HG02571 (cell line): ENCODE measurements at regions not wholly inside any gene's neighbourhood (a gene's known extent, or its start where the extent isn't known, plus 50 kb on each side); places are given as distances from the start of the nearest gene placed in this dataset.
"Not testable (repeated sequence)": the region's sequence is repeated elsewhere in the genome, so short reads cannot be mapped to it uniquely, and the experiment has no call there.

Experiments used
- ATAC-seq: cut with Tn5 transposase; IDR thresholded peaks from one replicate; pipeline ENCODE4 v1.9.1; 2021; ENCODE audit warnings: mild to moderate bottlenecking, moderate library complexity; ENCODE audit not compliant: unreplicated experiment

DNA sequence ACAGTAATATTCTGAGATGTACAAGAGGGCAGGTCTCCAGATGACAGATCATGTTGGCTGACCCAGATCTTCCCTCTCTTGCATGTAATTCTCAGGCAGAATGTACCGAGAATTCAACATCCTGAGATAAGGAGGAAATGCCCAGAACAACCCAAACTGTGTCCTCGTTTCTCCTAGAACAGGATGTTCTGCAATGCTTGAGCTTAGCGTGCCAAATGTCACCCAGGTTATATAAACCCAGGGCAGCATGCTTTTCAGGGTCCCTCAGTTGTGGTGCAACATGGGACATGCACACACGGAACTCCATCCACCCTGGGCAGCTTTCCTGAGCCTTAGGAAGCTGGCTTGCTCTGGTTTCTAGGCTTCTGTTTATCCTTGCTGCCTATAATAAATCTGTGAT lies 102.1 kb upstream of the CMC1 start:
- ATAC-seq, result no peak

DNA sequence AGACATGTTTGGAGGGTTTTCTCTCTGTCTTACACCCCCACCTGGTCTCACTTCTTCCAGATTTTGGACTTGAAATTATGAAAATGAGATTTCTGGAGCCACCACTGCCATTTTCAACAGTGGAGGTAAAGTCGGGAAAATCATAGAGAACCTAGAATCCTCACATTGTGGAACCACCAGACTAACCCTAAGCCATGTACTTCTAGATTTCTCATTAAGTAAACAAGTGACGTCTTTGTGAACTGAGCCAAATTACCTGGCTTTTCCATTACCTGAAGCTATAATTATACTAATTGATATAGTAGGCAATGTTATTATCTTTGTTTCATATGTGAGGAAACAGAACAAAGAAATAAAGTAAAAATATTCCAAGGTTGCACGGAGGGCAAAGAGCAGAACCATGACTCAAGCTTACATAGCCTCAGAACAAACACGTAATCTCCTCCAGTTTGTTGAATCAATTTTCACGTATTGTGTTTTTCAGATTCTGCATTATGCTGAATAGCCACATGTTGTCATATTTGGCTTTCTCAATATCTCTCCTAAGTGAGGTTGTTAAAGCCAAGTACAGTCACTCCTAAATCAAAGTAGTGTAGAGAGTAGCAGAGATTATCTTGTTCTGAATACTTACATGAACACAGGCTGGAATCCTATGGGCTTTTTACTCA lies 101.3 kb upstream of the CMC1 start:
- no peak for ATAC-seq

DNA sequence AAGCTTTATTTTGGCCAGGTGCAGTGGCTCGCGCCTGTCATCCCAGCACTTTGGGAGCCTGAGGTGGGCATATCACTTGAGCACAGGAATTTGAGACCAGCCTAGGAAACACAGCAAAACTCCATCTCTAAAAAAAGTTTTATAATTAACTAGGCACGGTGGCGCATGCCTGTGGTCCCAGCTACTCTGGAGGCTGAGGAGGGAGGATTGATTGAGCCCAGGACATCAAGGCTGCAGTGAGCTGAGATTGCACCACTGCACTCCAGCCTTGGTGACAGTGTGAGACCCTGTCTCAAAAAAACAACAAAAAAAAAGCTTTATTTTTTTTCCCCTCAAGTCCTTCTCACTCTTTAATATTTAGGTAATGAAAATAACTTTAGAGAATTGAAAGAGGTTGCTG lies 100.8 kb upstream of the CMC1 start:
- no peak for ATAC-seq

DNA sequence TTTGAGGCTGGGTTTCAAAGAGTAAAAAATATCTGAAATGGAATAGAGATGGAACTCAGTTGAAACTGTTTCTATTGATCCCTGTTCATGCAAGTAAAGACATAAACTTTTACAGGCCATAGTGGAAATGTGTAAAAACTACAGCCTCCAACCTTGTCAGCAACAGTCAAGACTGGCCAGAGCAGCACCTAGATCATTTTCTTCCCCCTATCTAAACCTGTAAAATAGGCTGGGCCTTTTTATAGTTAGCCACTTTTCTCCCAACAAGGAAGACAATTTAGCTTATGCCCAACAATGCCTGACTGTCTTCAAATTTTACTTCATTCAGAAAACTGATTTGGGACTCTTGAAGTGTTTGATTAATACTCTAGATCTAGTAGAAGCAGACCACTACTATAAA lies 91.5 kb upstream of the CMC1 start:
- no peak for ATAC-seq

DNA sequence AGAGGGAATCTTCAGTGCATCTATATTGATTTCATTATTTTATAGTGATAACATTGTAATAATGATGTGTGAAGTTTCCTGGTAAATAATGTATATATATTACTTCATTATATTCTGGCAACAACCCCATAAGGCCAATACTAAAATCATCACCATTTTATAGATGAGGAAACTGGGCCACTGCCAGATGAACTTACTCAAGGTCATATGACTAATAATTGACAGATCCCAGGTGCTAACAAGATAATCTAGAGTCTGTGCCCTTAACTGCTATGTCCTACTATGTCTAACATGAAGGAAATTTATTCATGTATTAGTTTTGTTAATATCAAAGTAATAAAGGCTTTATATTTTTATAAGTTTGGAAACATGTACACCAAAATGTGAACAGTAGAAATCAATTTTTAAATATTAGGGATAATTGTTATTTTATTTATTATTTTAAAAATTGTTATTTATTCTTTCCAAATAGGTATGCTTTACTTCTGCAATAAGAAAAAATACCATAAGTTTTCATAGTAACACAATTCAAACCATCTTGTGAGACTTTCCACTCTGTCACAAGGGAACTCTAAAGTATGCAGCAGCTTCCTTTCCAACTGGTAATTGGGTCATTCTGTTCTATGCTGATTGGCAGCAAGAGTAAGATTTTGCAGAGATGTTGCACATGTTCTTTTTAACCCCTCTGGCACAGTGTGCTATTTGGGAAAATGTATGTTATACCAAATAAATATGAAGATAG lies 90.8 kb upstream of the CMC1 start:
- no peak for ATAC-seq

DNA sequence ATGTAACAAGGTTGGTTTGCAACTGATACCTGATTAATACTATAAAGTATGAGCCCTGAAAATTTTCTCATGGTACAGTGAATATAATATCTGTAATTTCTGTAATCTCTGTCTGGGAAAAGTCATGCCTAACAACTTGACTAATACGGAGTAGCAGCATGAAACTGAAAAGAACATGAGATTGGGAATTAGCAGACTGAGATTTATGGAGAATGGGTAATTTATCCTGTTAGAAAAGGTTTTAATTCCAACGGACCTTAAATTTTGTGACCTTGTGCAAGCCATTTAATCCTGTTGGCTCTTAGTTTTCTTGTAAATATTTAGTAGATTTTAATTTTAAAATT lies 90.2 kb upstream of the CMC1 start:
- ATAC-seq, result no peak

DNA sequence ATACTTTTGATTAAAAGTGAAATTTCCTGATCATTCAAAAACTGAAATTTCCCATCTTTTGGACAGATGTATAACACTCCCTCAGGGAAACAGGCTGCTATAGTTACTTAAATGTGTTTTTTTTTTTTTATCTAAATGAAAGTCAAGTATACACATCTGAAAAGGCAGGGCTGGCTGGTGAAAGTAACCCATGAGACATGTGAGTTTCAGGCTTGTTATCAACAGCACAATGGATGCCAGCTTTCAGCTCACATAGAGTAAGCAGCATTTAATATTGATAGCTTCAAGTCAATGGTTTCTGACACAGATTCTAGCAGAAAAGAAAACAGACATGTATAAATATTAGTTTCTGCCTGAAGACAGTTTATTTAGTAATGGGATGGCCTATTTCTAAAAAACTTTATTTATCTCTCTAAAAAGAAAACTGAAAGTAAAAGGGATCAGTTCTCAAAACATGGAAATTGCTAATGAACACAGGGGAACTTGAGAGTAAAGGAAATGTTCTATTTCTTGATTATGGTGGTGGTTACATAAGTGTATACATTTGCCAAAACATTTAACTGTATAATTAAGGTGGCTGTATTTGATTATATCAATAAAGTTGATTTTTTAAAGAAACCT lies 89.7 kb upstream of the CMC1 start:
- peak; percentile 85 for ATAC-seq

DNA sequence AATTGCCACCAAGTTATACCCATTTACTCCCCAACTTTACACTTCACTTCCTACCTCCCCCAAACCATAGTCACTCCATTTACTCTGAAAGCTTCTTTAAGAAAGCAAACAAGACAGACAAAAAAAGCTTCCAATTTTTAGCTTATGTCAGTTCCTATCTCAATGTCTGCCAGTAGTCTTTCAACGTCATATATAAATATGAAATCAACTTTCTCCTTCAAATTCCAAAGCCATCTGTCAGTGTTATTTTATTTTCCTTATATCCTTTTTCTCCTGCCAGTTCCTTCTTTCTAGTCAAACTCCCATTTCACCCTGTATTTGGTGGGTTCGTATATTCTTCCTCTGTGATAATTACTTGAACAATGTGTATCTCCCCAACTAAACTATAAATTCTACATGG lies 85.8 kb upstream of the CMC1 start:
- ATAC-seq, result no peak

DNA sequence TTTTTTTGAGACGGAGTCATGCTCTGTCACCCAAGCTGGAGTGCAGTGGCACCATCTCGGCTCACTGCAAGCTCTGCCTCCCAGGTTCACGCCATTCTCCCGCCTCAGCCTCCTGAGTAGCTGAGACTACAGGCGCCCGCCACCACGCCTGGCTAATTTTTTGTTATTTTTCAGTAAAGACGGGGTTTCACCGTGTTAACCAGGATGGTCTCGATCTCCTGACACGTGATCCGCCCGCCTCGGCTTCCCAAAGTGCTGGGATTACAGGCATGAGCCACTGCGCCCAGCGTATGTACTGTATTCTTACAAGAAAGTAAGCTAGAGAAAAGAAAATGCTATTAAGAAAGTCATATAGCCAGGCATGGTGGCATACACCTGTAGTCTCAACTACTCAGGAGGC lies 84.8 kb upstream of the CMC1 start:
- not testable (repeated sequence) for ATAC-seq

DNA sequence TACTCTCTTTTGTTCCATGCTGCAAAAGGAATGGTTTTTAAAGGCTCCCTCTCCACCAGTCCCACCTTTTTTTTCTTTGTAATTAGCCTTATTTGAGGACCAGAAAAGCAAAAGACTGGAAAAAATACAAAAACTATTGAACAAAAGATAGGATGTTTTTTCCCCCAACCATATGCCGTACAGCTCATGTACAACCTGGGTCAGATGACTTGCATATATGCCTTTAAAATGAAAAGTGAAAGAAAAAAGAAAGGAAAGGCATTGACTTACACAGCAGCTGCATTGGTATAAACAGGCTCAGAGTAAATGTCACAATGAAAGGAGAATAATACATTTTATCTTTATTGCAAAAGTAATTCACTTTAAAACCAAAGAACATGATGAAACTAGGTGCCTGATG lies 69.5 kb upstream of the CMC1 start:
- peak; percentile 89 for ATAC-seq

DNA sequence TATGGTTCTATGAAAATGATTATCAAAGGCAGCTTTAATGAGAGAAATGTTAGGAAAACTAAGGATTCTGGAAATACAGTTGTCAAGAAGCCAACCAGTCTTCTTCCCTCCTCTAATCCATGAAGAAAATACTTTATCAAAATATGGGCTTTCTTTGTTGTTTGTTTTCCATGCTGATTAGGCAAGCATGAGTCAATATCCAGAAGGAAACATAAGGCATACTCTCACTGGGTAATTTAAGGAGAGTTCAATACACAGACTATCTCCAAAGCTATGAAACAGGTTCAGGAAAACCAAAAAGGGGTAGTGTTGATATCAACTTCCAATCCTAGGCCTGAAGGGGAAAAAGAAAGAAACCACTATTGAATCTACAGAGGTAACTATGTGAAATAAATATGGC lies 68.7 kb upstream of the CMC1 start:
- ATAC-seq, result no peak

DNA sequence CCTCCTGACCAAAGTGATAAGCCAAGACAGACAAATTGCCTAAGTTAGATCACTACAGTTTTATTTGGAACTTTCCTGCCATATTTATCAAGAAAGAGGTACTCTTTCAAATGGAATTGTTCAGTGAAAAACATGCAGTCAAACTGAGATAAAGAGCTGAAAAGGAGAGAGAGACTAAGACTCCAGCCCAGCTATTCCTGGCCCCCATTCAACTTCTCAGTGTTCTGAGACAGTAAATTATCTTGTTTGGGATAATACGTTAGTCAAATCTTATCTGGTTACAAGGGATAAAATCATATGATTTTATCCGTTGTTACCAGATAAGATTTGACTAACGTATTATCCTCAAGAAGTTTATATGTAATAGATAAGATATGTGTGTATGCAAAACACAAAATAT lies 67.6 kb upstream of the CMC1 start:
- no peak for ATAC-seq

DNA sequence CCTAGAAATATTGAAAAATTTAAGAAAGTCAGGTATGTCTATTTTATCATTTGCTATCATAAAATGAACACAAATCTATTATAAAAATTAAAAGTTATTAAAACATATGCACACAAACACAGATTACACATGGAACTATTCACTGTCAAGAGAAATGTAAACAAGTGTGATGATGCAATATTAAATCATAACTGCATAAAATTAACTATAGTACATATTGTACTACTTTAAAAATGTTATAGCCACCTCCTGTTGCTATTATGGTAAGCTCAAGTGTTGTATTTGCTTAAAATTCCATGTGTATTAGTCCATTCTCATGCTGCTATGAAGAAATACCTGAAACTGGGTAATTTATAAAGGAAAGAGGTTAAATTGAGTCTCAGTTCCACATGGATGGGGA lies 54.7 kb upstream of the CMC1 start:
- no peak for ATAC-seq

DNA sequence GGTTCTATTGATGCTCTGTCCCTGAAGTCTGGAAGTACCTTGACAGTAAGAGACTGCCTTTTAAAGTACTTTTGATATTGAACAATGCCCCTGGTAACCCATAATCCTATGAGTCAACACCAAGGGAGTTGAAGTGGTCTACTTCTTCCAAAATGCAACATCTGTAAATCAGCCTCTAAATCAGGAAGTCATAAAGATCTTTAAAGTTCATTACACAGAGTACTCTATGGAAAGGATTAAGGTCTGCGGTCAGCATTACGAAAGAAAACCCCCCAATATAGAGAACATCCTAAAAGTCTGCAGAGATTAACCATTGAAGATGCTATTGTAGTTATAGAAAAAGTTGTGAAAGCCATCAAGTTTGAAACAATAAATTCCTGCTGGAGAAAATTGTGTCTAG lies 52.7 kb upstream of the CMC1 start:
- no peak for ATAC-seq

DNA sequence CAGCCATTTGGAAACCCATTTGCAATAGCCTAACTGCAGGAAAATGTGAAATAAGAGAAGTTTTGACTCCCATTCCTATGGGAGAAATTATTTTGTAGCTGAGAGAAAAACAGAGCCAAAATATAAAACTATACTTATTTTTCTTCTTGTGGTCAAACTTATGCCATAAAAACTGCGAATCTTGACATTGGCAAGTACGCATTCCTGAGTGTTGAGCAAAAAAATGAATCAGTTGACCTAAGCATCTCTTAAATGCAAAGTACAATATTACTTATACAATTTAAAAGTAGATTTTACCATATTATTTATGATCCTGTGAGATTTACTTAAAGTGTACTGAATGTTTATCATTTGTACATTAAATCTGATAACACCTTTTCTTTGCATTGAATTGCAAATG lies 50.1 kb upstream of the CMC1 start:
- ATAC-seq, result no peak
